GM18873 (cell line): ENCODE measurements at regions not wholly inside any gene's neighbourhood (a gene's known extent, or its start where the extent isn't known, plus 50 kb on each side); places are given as distances from the start of the nearest gene placed in this dataset.

Experiments
- ATAC-seq: cut with Tn5 transposase; IDR thresholded peaks from one replicate; pipeline ENCODE4 v1.9.1; 2021; ENCODE audit warnings: mild to moderate bottlenecking, moderate library complexity, moderate number of reproducible peaks; ENCODE audit not compliant: unreplicated experiment, low FRiP score

GRCh38 chr16:49216593-49216992 is 65.0 kb downstream of the CBLN1 start:
- ATAC-seq = no peak

GRCh38 chr16:49213594-49213993 is 68.0 kb downstream of the CBLN1 start:
- ATAC-seq = no peak

GRCh38 chr16:49204191-49204590 is 77.4 kb downstream of the CBLN1 start:
- no peak for ATAC-seq

GRCh38 chr16:49203361-49203760 is 78.3 kb downstream of the CBLN1 start:
- no peak for ATAC-seq

- no peak for ATAC-seq
These were observed 80.5 kb downstream of the CBLN1 start for GRCh38 chr16:49201118-49201517.

- no peak for ATAC-seq
These were observed 81.3 kb downstream of the CBLN1 start for GRCh38 chr16:49200223-49200820.

GRCh38 chr16:49195237-49195548 is 86.4 kb downstream of the CBLN1 start:
- ATAC-seq = no peak

- no peak for ATAC-seq
These were observed 87.0 kb downstream of the CBLN1 start for GRCh38 chr16:49194537-49195236.

GRCh38 chr16:49193596-49193995 is 88.0 kb downstream of the CBLN1 start:
- ATAC-seq = no peak

GRCh38 chr16:49189286-49189685 is 92.4 kb downstream of the CBLN1 start:
- ATAC-seq = no peak

- no peak for ATAC-seq
These were observed 97.7 kb downstream of the CBLN1 start for GRCh38 chr16:49183911-49184310.

- no peak for ATAC-seq
These were observed 99.7 kb downstream of the CBLN1 start for GRCh38 chr16:49181791-49182518.

- no peak for ATAC-seq
These were observed 101.8 kb downstream of the CBLN1 start for GRCh38 chr16:49179714-49180330.

GRCh38 chr16:49168126-49168525 is 113.5 kb downstream of the CBLN1 start:
- ATAC-seq = no peak

GRCh38 chr16:49165025-49165424 is 116.6 kb downstream of the CBLN1 start:
- no peak for ATAC-seq

- no peak for ATAC-seq
These were observed 120.4 kb downstream of the CBLN1 start for GRCh38 chr16:49161191-49161590.

- no peak for ATAC-seq
These were observed 123.5 kb downstream of the CBLN1 start for GRCh38 chr16:49158029-49158642.

- no peak for ATAC-seq
These were observed 131.3 kb downstream of the CBLN1 start for GRCh38 chr16:49150341-49150740.

GRCh38 chr16:49148410-49148809 is 133.2 kb downstream of the CBLN1 start:
- ATAC-seq = no peak

- no peak for ATAC-seq
These were observed 141.0 kb downstream of the CBLN1 start for GRCh38 chr16:49140618-49141017.

GRCh38 chr16:49130397-49130796 is 151.2 kb downstream of the CBLN1 start:
- ATAC-seq = no peak
